Vagina (tissue), 2 donors: ENCODE measurements at regions not wholly inside any gene's neighbourhood (a gene's known extent, or its start where the extent isn't known, plus 50 kb on each side); places are given as distances from the start of the nearest gene placed in this dataset.
A peak's percentile ranks its signal among the peaks of the same experiment; 100 is the strongest.

Experiments
- DNase-seq, 2 donors: peaks; one replicate each; pipeline ENCODE4 v3.0.0-alpha.2; 2017; ENCODE audit errors: extremely low spot score in 2 of 2
- H3K27ac ChIP-seq: fragments of 200-600 bp; sonication (generic); one replicate; pipeline ENCODE4 v1.5.1; 2019
- H3K27me3 ChIP-seq: fragments of 200-600 bp; sonication (generic); one replicate; pipeline ENCODE4 v1.5.1; 2019
- H3K36me3 ChIP-seq, 2 donors: fragments of 200-600 bp; sonication (generic); one replicate each; pipeline ENCODE4 v1.5.1; 2017 to 2019
- H3K4me1 ChIP-seq: fragments of 200-600 bp; sonication (generic); one replicate; pipeline ENCODE4 v1.5.1; 2019
- H3K4me3 ChIP-seq, 2 donors: fragments of 200-600 bp; sonication (generic); 1 replicate in 1 of 2; 2 replicates in 1 of 2; pipeline ENCODE4 v1.5.1; 2016 to 2019
- H3K9me3 ChIP-seq: fragments of 200-600 bp; sonication (generic); one replicate; pipeline ENCODE4 v1.5.1; 2019
- CTCF ChIP-seq, 3 experiments: fragments of 450-650 bp in 2 of 3; fragments of 200-600 bp in 1 of 3; sonication (generic) in 1 of 3; IDR thresholded peaks; one replicate each; pipeline ENCODE4 v1.5.1; 2017 to 2019; ENCODE audit warnings: antibody characterized with exemption in 3 of 3, mild to moderate bottlenecking in 2 of 3, moderate library complexity in 2 of 3
- POLR2A ChIP-seq, 2 donors: fragments of 450-650 bp; IDR thresholded peaks; one replicate each; pipeline ENCODE4 v1.6.1; 2017; ENCODE audit warnings: antibody characterized with exemption in 2 of 2, mild to moderate bottlenecking in 2 of 2, moderate library complexity in 2 of 2
- POLR2AphosphoS5 ChIP-seq, 2 donors: sonication (generic); formaldehyde crosslinking; IDR thresholded peaks; one replicate each; pipeline ENCODE4 v1.9.0; 2017; ENCODE audit warnings: antibody characterized with exemption in 2 of 2, mild to moderate bottlenecking in 2 of 2, low read depth in 1 of 2; ENCODE audit not compliant: insufficient read depth in 1 of 2
- intact Hi-C: fragments of 100-400 bp; cut with DNase I; formaldehyde crosslinking; loops from one replicate; pipeline ENCODE4 v1.15.1; 2023

- intact Hi-C loops = no loop called here
- no peaks in the 10 kb centered on the region for H3K4me1 ChIP-seq
- H3K36me3 ChIP-seq = no peaks in the 10 kb centered on the region
- H3K9me3 ChIP-seq = no peaks in the 10 kb centered on the region
- TF ChIP-seq POLR2A (IDR thresholded peaks at IDR 0.05) = no peak
- no peak for TF ChIP-seq CTCF (IDR thresholded peaks at IDR 0.05)
- no peak for TF ChIP-seq POLR2AphosphoS5 (IDR thresholded peaks at IDR 0.05; ENCODE audit: insufficient read depth in 1 of 2, low read depth in 1 of 2)
- H3K4me3 ChIP-seq = no peak overlapping the region
- H3K27me3 ChIP-seq = no peaks in the 10 kb centered on the region
- DNase-seq = peak; percentile 75 to 79
- no peak overlapping the region for H3K27ac ChIP-seq
These were observed 60.0 kb upstream of the MYEOV start for GRCh38 chr11:69233744-69234570.

- TF ChIP-seq CTCF (IDR thresholded peaks at IDR 0.05) (no peak), POLR2AphosphoS5 (IDR thresholded peaks at IDR 0.05; ENCODE audit: insufficient read depth in 1 of 2, low read depth in 1 of 2) (no peak), POLR2A (IDR thresholded peaks at IDR 0.05) (no peak)
- intact Hi-C loops = no loop called here
- no peaks in the 10 kb centered on the region for H3K9me3 ChIP-seq
- no peaks in the 10 kb centered on the region for H3K27me3 ChIP-seq
- H3K27ac ChIP-seq = no peak overlapping the region
- H3K36me3 ChIP-seq = no peaks in the 10 kb centered on the region
- no peaks in the 10 kb centered on the region for H3K4me1 ChIP-seq
- no peak overlapping the region for H3K4me3 ChIP-seq
- peak; percentile 62 to 92 for DNase-seq
These were observed 58.9 kb upstream of the MYEOV start for GRCh38 chr11:69234740-69235710.

- no peaks in the 10 kb centered on the region for H3K27me3 ChIP-seq
- TF ChIP-seq POLR2A (IDR thresholded peaks at IDR 0.05) (no peak), POLR2AphosphoS5 (IDR thresholded peaks at IDR 0.05; ENCODE audit: insufficient read depth in 1 of 2, low read depth in 1 of 2) (no peak), CTCF (IDR thresholded peaks at IDR 0.05) (no peak)
- intact Hi-C loops = no loop called here
- no peak overlapping the region for H3K27ac ChIP-seq
- no peaks in the 10 kb centered on the region for H3K4me1 ChIP-seq
- no peaks in the 10 kb centered on the region for H3K36me3 ChIP-seq
- no peak overlapping the region for H3K4me3 ChIP-seq
- no peaks in the 10 kb centered on the region for H3K9me3 ChIP-seq
- peak; percentile 40 to 46 for DNase-seq
These were observed 55.2 kb upstream of the MYEOV start for GRCh38 chr11:69238573-69239351.

- intact Hi-C loops = no loop called here
- Histone ChIP-seq H3K4me1 (no peaks in the 10 kb centered on the region), H3K9me3 (no peaks in the 10 kb centered on the region), H3K27me3 (no peaks in the 10 kb centered on the region), H3K27ac (no peak overlapping the region), H3K36me3 (no peaks in the 10 kb centered on the region), H3K4me3 (no peak overlapping the region)
- TF ChIP-seq CTCF (IDR thresholded peaks at IDR 0.05) = no peak
- TF ChIP-seq POLR2AphosphoS5 (IDR thresholded peaks at IDR 0.05; ENCODE audit: insufficient read depth in 1 of 2, low read depth in 1 of 2) = no peak
- no peak for TF ChIP-seq POLR2A (IDR thresholded peaks at IDR 0.05)
- DNase-seq = peak; percentile 55 to 74
These were observed 54.3 kb upstream of the MYEOV start for GRCh38 chr11:69239641-69240040.
